ENCODE measurements at regions not wholly inside any gene's neighbourhood (a gene's known extent, or its start where the extent isn't known, plus 50 kb on each side); places are given as distances from the start of the nearest gene placed in this dataset.

DNA sequence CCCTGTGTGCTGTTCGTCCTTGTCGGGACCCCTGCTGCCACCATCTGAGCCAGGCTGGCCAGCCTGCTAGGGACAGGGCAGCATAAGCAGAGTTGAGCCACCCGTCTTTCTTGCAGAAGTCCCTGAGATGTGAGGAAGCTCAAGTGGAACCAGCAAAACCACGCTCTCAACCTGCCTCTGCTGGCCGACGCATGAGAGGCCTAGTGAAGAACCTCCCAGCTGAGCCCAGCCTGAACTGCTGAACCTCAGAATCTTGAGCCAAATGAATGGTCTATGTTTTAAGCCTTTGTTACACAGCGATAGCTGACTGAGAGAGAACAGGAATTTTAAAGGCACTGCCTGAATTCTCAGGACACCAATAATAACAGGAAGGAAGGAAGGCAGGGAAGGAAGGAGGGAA lies 98.9 kb upstream of the ADRA2C start:
- H3K4me3 ChIP-seq = no peak overlapping the region
- no peak for DNase-seq
- no peaks in the 10 kb centered on the region for H3K27me3 ChIP-seq
- no peaks in the 10 kb centered on the region for H3K4me1 ChIP-seq
- ATAC-seq = no peak
- intact Hi-C loops (cut with DNase I) = no loop called here
- no peaks in the 10 kb centered on the region for H3K9me3 ChIP-seq
- H3K36me3 ChIP-seq = no peaks in the 10 kb centered on the region
- TF ChIP-seq, protein P1, sequence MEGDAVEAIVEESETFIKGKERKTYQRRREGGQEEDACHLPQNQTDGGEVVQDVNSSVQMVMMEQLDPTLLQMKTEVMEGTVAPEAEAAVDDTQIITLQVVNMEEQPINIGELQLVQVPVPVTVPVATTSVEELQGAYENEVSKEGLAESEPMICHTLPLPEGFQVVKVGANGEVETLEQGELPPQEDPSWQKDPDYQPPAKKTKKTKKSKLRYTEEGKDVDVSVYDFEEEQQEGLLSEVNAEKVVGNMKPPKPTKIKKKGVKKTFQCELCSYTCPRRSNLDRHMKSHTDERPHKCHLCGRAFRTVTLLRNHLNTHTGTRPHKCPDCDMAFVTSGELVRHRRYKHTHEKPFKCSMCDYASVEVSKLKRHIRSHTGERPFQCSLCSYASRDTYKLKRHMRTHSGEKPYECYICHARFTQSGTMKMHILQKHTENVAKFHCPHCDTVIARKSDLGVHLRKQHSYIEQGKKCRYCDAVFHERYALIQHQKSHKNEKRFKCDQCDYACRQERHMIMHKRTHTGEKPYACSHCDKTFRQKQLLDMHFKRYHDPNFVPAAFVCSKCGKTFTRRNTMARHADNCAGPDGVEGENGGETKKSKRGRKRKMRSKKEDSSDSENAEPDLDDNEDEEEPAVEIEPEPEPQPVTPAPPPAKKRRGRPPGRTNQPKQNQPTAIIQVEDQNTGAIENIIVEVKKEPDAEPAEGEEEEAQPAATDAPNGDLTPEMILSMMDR (IDR thresholded peaks at IDR 0.05) = no peak
- H3K27ac ChIP-seq = no peak overlapping the region

DNA sequence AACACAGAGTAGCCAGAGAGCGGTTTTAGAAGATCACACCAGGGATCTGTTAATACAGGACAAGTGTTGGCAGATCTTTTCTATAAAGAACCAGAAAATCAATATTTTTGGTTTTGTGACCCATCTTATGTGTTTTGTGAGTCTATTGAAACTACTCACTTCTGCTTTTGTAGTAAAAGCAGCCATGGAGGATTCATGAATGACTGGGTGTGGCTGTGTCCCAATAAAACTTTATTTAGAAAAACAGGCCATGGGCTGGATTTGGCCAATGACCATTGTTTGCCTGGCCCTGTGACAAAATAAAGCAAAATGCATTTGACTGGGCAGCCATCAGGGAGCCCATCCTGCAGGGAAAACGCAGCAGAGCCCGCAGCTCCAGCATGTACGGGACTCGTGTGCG lies 99.9 kb upstream of the ADRA2C start:
- TF ChIP-seq, protein P1 (IDR thresholded peaks at IDR 0.05) = no peak
- Histone ChIP-seq H3K27ac (no peak overlapping the region), H3K4me1 (no peaks in the 10 kb centered on the region), H3K4me3 (no peak overlapping the region), H3K36me3 (no peaks in the 10 kb centered on the region), H3K9me3 (no peaks in the 10 kb centered on the region), H3K27me3 (no peaks in the 10 kb centered on the region)
- intact Hi-C loops (cut with DNase I) = no loop called here
- ATAC-seq = no peak
- DNase-seq = no peak

DNA sequence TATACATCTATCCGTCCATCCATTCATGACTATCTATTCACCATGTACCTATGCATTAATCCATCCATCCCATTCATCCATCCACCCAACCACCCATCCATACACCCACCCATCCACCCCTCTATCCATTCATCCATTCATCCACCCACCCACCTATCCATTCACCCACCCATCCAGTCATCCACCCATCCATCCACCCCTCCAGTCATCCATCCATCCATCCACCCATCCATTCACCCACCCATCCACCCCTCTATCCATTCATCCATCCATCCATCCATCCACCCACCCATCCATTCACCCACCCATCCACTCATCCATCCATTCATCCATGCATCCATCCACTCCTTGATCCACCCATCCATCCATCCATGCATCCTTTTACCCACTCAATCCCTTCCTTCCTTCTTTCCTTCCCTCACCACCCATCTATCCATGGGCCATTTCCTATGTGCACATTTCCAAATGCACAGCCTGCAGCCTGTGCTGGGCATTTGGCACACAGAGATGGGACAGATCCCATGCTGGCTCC lies 100.8 kb upstream of the ADRA2C start:
- Histone ChIP-seq H3K27ac (no peak overlapping the region), H3K27me3 (no peaks in the 10 kb centered on the region), H3K4me3 (no peak overlapping the region), H3K36me3 (no peaks in the 10 kb centered on the region), H3K9me3 (no peaks in the 10 kb centered on the region), H3K4me1 (no peaks in the 10 kb centered on the region)
- TF ChIP-seq, protein P1 (IDR thresholded peaks at IDR 0.05) = no peak
- no peak for ATAC-seq
- intact Hi-C loops (cut with DNase I) = no loop called here
- no peak for DNase-seq

DNA sequence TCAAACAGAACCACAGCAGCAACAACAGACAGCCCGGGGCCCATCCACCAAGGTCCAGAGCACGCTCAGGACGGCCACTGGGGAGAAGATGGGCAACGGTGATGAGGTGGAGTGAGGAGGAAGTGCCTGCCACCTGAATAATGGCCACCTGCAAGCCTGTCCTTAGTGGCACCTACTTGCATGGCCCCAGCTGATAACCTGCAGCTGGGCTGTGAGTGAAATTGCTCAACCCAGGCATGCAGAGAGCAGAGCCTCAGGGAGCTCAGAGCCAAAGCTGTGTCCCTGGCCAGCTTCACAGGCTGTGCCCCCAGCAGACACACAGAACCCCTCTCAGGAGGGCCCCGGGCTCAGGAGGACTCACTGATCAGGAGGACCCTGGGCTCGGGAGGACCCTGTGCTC lies 102.4 kb upstream of the ADRA2C start:
- intact Hi-C loops (cut with DNase I) = no loop called here
- H3K4me1 ChIP-seq = no peaks in the 10 kb centered on the region
- peaks cover 6% of the 10 kb centered on the region for H3K27me3 ChIP-seq
- DNase-seq = no peak
- no peaks in the 10 kb centered on the region for H3K9me3 ChIP-seq
- TF ChIP-seq, protein P1 (IDR thresholded peaks at IDR 0.05) = no peak
- H3K4me3 ChIP-seq = no peak overlapping the region
- no peak for ATAC-seq
- H3K27ac ChIP-seq = no peak overlapping the region
- no peaks in the 10 kb centered on the region for H3K36me3 ChIP-seq

DNA sequence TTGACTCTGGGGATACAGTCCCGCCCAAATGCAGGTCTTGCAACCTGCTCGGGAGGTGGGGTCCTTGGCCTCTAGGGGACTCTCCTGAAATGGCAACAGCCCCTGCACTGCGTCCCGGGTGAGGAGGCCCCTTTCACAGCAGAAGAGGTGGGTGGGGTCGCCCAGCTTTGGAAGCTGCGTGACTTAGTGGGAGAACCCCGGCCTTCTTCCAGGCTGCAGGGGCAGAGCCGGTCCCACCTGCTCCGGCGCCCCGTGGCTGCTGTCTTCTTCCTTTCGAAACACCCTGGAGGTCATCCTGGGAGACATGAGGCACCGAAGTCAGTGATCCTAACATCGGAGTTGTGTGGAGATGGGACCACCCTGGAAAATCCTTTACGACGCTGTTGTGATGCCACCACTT lies 103.7 kb upstream of the ADRA2C start:
- Histone ChIP-seq H3K9me3 (no peaks in the 10 kb centered on the region), H3K4me1 (no peaks in the 10 kb centered on the region), H3K4me3 (no peak overlapping the region), H3K36me3 (no peaks in the 10 kb centered on the region), H3K27ac (no peak overlapping the region), H3K27me3 (peaks cover 13% of the 10 kb centered on the region)
- ATAC-seq (no peak), DNase-seq (no peak)
- TF ChIP-seq, protein P1 (IDR thresholded peaks at IDR 0.05) = no peak
- intact Hi-C loops (cut with DNase I) = no loop called here

DNA sequence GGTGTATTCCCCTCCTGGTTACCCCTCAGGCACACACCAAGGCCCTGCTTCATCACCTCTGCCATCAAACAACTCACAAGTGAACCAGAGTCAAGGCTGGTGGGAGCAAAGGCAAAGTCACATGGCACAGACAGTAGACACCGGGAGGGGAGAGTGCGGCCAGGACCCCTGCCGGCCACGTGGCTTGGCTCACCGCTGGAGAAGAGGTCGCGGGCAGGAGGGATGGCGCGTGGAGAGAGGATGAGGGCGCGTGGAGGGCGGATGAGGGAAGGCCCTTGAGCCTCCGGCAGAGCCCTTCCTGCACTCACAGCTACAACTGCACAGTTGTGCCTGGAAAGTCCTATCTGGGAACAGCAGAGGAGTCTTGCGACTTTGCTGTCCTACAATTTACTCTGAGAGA lies 104.2 kb upstream of the ADRA2C start:
- Histone ChIP-seq H3K27me3 (peaks cover 18% of the 10 kb centered on the region), H3K27ac (no peak overlapping the region), H3K4me1 (no peaks in the 10 kb centered on the region), H3K9me3 (no peaks in the 10 kb centered on the region), H3K4me3 (no peak overlapping the region), H3K36me3 (no peaks in the 10 kb centered on the region)
- DNase-seq (no peak), ATAC-seq (no peak)
- TF ChIP-seq, protein P1 (IDR thresholded peaks at IDR 0.05) = no peak
- intact Hi-C loops (cut with DNase I) = no loop called here
